HG02642 (cell line): ENCODE measurements at regions not wholly inside any gene's neighbourhood (a gene's known extent, or its start where the extent isn't known, plus 50 kb on each side); places are given as distances from the start of the nearest gene placed in this dataset.
A peak's percentile ranks its signal among the peaks of the same experiment; 100 is the strongest.
"Not testable (repeated sequence)": the region's sequence is repeated elsewhere in the genome, so short reads cannot be mapped to it uniquely, and the experiment has no call there.

Experiments
- ATAC-seq: cut with Tn5 transposase; IDR thresholded peaks from one replicate; pipeline ENCODE4 v1.9.1; 2021; ENCODE audit warnings: mild to moderate bottlenecking; ENCODE audit not compliant: unreplicated experiment, poor library complexity

- ATAC-seq, result no peak
Observed at GRCh38 chr1:121443001-121443540, 258.3 kb downstream of the SRGAP2C start.

DNA sequence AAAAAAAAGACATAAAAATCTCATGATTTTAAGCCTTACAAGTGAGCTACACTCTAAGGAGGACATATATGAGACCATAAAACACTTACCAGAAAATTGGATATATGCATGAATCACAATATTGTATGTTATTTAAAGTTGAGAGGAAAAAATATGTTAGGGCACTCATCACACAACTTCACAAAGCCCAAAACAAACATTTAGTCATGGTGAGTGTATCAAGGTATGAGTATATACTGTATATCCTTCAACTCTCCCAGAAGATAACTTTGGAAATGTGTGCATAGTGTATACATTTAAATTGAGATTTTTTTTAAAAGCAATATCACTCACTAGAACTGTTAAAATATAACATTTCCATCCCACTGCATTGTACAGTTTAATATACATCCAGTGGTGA is 259.3 kb downstream of the SRGAP2C start:
- no peak for ATAC-seq

- ATAC-seq, result no peak
Observed at GRCh38 chr1:121445679-121446078, 260.9 kb downstream of the SRGAP2C start.

- not testable (repeated sequence) for ATAC-seq
Observed at GRCh38 chr1:121447280-121447923, 262.6 kb downstream of the SRGAP2C start.

DNA sequence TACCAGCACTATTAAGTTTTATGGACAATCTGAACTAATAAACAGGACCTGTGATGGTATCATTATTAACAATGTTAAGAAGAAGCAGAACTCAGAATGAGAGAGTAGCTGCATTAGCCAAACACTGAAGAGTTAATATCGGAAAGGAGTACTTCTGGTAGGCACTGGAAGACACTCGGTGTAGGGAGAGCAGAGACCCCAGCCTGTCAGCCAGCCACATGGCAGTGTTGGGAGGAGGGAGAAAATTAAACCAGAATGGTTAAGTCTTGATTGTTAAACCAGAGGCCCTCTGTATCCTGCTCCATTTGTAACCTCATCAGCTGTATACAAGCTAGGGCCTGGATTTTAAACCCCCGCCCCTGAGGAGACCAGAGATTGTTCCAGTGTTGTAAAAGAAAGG is 263.3 kb downstream of the SRGAP2C start:
- not testable (repeated sequence) for ATAC-seq

GRCh38 chr1:121448851-121449250 is 264.1 kb downstream of the SRGAP2C start:
- ATAC-seq, result no peak

GRCh38 chr1:121452484-121452883 is 267.7 kb downstream of the SRGAP2C start:
- no peak for ATAC-seq

- peak; percentile 99 for ATAC-seq
Observed at GRCh38 chr1:121458291-121459048, 273.7 kb downstream of the SRGAP2C start.

DNA sequence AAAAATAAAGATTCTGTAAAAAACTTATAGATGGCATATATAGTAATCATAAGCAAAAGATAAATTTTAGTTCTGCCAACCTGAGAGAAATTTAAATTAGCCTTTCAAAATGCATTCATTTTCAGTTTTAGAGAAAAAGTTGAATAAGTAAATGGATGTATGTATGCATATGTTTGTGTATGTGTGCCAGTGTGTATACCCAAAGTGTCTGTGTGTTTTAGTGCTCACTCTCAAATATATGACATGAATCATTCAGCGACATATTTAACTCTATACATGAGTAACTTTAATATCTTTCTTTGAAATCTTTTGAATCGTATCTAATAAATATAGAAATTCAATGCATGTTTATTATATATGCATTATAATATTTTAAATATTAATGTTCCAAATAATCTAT is 274.5 kb downstream of the SRGAP2C start:
- no peak for ATAC-seq

GRCh38 chr1:121469395-121469794 is 284.6 kb downstream of the SRGAP2C start:
- not testable (repeated sequence) for ATAC-seq

DNA sequence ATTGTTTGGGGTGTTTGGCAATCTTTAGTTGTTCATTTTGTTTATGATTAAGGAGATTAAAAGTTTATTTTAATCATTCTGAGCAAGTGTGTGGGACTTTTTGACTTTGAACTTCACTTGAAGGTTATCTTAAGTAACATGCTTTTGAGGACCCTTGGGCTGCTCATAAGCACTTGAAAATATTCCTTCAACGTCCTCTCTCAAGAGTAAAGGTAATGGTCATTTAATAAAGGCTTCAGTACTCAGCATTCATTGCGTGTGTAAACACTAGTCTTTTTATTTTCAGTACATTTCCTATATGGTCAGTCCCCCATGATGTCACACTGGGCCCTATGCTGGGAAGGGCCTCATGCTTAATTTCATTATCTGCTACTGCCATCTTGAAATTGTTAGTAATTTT is 285.6 kb downstream of the SRGAP2C start:
- ATAC-seq, result not testable (repeated sequence)

GRCh38 chr1:121471523-121471922 is 286.7 kb downstream of the SRGAP2C start:
- ATAC-seq, result peak; percentile 87

GRCh38 chr1:121472017-121472416 is 287.2 kb downstream of the SRGAP2C start:
- no peak for ATAC-seq

DNA sequence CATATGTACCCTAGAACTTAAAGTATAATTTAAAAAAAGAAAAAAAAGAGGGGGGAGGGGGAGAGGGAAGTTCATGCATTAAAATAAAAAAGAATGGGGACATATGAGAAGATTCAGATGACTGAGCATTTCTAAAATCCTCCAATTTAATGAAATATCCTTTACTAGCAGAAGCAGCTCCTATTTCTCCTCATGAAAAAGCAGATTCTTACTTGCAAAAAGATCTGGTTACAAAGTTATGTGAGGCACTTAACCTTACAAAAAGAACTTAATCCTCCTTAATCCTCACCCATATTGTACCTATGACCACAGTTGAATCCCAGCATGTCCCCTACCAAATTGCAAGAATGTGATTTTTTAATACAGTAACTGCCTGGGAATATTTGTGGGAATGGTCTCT is 298.5 kb downstream of the SRGAP2C start:
- no peak for ATAC-seq

DNA sequence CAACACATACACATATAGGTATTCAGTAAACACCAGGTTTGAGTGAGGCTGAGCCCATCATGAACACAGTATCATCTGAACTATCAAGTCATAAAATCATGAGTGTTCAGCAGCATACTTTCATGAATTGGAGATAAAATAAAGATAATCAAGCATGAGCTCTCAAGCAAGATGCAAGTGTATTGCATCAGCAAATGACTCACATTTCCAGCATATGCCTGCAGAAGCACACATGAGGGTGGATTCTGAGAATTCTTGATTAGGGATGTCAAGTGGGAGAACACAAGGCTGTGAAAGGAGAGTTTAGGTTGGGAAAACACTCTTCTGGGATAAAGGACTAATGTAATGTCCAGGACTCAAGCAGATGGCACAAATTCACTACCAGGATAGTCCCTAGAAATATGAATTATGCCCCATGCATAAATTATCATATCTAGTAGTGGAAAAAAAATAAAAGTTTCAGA is 299.2 kb downstream of the SRGAP2C start:
- ATAC-seq, result no peak

GRCh38 chr1:121494796-121495195 is 310.0 kb downstream of the SRGAP2C start:
- not testable (repeated sequence) for ATAC-seq

DNA sequence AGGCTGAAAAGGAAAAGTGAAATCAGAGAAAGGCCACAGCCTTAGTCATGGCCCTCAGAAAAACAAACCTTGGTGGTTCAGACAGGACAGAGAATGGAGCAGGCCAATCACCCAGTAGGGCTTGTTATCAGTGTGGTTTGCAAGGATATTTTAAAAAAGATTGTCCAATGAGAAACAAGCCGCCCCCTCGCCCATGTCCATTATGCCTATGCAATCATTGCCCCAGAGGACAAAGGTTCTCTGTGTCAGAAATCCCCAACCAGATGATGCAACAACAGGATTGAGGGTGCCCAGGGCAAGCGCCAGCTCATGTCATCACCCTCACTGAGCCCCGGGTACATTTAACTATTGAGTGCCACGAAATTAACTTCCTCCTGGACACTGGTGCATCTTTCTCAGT is 326.7 kb downstream of the SRGAP2C start:
- ATAC-seq, result not testable (repeated sequence)

GRCh38 chr1:121511876-121512275 is 327.1 kb downstream of the SRGAP2C start:
- ATAC-seq, result not testable (repeated sequence)

GRCh38 chr1:121515235-121515634 is 330.5 kb downstream of the SRGAP2C start:
- ATAC-seq, result no peak

GRCh38 chr1:121516234-121516967 is 331.6 kb downstream of the SRGAP2C start:
- peak; percentile 82 for ATAC-seq
